H1 (cell line): ENCODE measurements at regions not wholly inside any gene's neighbourhood (a gene's known extent, or its start where the extent isn't known, plus 50 kb on each side); places are given as distances from the start of the nearest gene placed in this dataset.

Experiments
- CTCF ChIA-PET: fragments of 300-600 bp; sonication (Branson Sonifier 250); formaldehyde crosslinking; loops from one replicate; lab custom pipeline; 2021; ENCODE audit not compliant: partially characterized antibody; lab: Charles Lee
- POLR2A ChIA-PET: fragments of 300-600 bp; sonication (Branson Sonifier 250); formaldehyde crosslinking; loops from one replicate; lab custom pipeline; 2021; ENCODE audit warnings: inconsistent platforms; ENCODE audit not compliant: partially characterized antibody; lab: Charles Lee
- DNase-seq, 2 experiments: peaks; one replicate each; pipeline versions ENCODE4 v3.0.0 to v3.0.0-alpha.2; 2010 to 2022; ENCODE audit warnings: low spot score in 2 of 2, low read depth in 1 of 2, mixed read lengths in 1 of 2
- FAIRE-seq: peaks from 2 replicates; lab custom pipeline; 2011; peaks lifted over from hg19 to GRCh38; lab: Jason Lieb, UNC
- H2AFZ ChIP-seq: 2 replicates; pipeline ENCODE4 v1.8.1; 2012; ENCODE audit warnings: low read length, inconsistent platforms
- H2AK5ac ChIP-seq: 2 replicates; pipeline ENCODE4 v1.6.1; 2013; ENCODE audit warnings: low read depth, low read length
- H2BK120ac ChIP-seq: replicated peaks from 2 replicates; pipeline ENCODE3; 2013; ENCODE audit warnings: low read depth, low read length, inconsistent platforms
- H2BK12ac ChIP-seq: 2 replicates; pipeline ENCODE4 v1.6.1; 2013; ENCODE audit warnings: low read depth, low read length
- H2BK15ac ChIP-seq: 2 replicates; pipeline ENCODE4 v1.6.1; 2013; ENCODE audit warnings: low read length
- H2BK20ac ChIP-seq: 2 replicates; pipeline ENCODE4 v1.6.1; 2013; ENCODE audit warnings: low read length
- H2BK5ac ChIP-seq: 2 replicates; pipeline ENCODE4 v1.6.1; 2013; ENCODE audit warnings: low read depth, low read length
- H3K14ac ChIP-seq: 2 replicates; pipeline ENCODE4 v1.6.1; 2013; ENCODE audit warnings: inconsistent platforms; ENCODE audit not compliant: insufficient read length
- H3K18ac ChIP-seq: 2 replicates; pipeline ENCODE4 v1.6.1; 2013; ENCODE audit warnings: low read length; ENCODE audit errors: extremely low read depth
- H3K23ac ChIP-seq: 2 replicates; pipeline ENCODE4 v1.6.1; 2013; ENCODE audit warnings: inconsistent platforms; ENCODE audit not compliant: insufficient read length
- H3K23me2 ChIP-seq: 2 replicates; pipeline ENCODE4 v1.6.1; 2013; ENCODE audit warnings: low read depth, low read length
- H3K27ac ChIP-seq: 2 replicates; pipeline ENCODE4 v1.6.1; 2011; ENCODE audit warnings: low read depth, low read length, inconsistent platforms
- H3K27me3 ChIP-seq, 4 experiments: replicated peaks in 1 of 4; 1 replicate in 1 of 4; 2 replicates in 3 of 4; pipeline versions ENCODE4 v1.6.1 to v1.8.1; 2011 to 2013; ENCODE audit warnings: low read length in 3 of 4, mild to moderate bottlenecking in 3 of 4, inconsistent platforms in 2 of 4, mixed read lengths in 2 of 4, moderate library complexity in 1 of 4; ENCODE audit not compliant: control insufficient read depth in 3 of 4, insufficient read depth in 3 of 4; ENCODE audit errors: extremely low read depth in 1 of 4
- H3K36me3 ChIP-seq, 4 experiments: 2 replicates each; pipeline versions ENCODE4 v1.6.1 to v1.8.1; 2011 to 2013; ENCODE audit warnings: mild to moderate bottlenecking in 4 of 4, low read length in 3 of 4, moderate library complexity in 2 of 4, control low read depth in 1 of 4, inconsistent platforms in 1 of 4; ENCODE audit not compliant: insufficient read depth in 4 of 4, control insufficient read depth in 2 of 4
- H3K4ac ChIP-seq: replicated peaks from 2 replicates; pipeline ENCODE3; 2013; ENCODE audit warnings: low read length, low read depth, mixed read lengths, inconsistent platforms; ENCODE audit not compliant: insufficient read length
- H3K4me1 ChIP-seq, 4 experiments: replicated peaks in 1 of 4; 1 replicate in 1 of 4; 2 replicates in 3 of 4; pipeline versions ENCODE4 v1.6.1 to v1.8.1; 2011 to 2013; ENCODE audit warnings: low read length in 3 of 4, inconsistent platforms in 2 of 4, mixed read lengths in 1 of 4; ENCODE audit not compliant: insufficient read depth in 4 of 4, control insufficient read depth in 3 of 4
- H3K4me2 ChIP-seq, 2 experiments: 2 replicates each; pipeline versions ENCODE4 v1.6.1 to v1.8.1; 2011 to 2013; ENCODE audit warnings: low read depth in 2 of 2, low read length in 2 of 2, control low read depth in 1 of 2, inconsistent platforms in 1 of 2, mild to moderate bottlenecking in 1 of 2; ENCODE audit not compliant: insufficient read depth in 1 of 2
- H3K4me3 ChIP-seq, 4 experiments: fragments of 200-600, 300-600 bp in 1 of 4; sonication (generic), shearing (Covaris generic), sonication (Bioruptor Twin) in 1 of 4; 2 replicates each; pipeline versions ENCODE4 v1.5.1 to v1.8.1; 2011 to 2016; ENCODE audit warnings: low read length in 4 of 4, low read depth in 3 of 4, control low read depth in 2 of 4, inconsistent platforms in 2 of 4, mild to moderate bottlenecking in 2 of 4, mixed read lengths in 1 of 4, moderate library complexity in 1 of 4; ENCODE audit not compliant: insufficient read depth in 2 of 4; ENCODE audit errors: extremely low read depth in 1 of 4
- H3K56ac ChIP-seq: replicated peaks from 2 replicates; pipeline ENCODE3; 2013; ENCODE audit warnings: low read depth, mild to moderate bottlenecking, mixed read lengths, low read length, inconsistent platforms; ENCODE audit not compliant: insufficient read length
- H3K79me1 ChIP-seq: 2 replicates; pipeline ENCODE4 v1.6.1; 2013; ENCODE audit warnings: low read depth, low read length, control low read depth
- H3K79me2 ChIP-seq, 2 experiments: 2 replicates each; pipeline versions ENCODE4 v1.6.1 to v1.8.1; 2012 to 2013; ENCODE audit warnings: low read length in 2 of 2, mild to moderate bottlenecking in 2 of 2, inconsistent platforms in 1 of 2; ENCODE audit not compliant: insufficient read depth in 2 of 2, control insufficient read depth in 1 of 2
- H3K9ac ChIP-seq, 4 experiments: replicated peaks in 1 of 4; 1 replicate in 1 of 4; 2 replicates in 3 of 4; pipeline versions ENCODE4 v1.6.1 to v1.8.1; 2011 to 2013; ENCODE audit warnings: low read depth in 3 of 4, low read length in 3 of 4, control low read depth in 2 of 4, mild to moderate bottlenecking in 2 of 4, moderate library complexity in 2 of 4, inconsistent platforms in 1 of 4; ENCODE audit errors: extremely low read depth in 1 of 4
- H3K9me3 ChIP-seq, 2 experiments: 2 replicates each; pipeline versions ENCODE4 v1.6.1 to v1.8.1; 2012 to 2013; ENCODE audit warnings: mild to moderate bottlenecking in 2 of 2, moderate library complexity in 2 of 2, control low read depth in 1 of 2, inconsistent platforms in 1 of 2, low read depth in 1 of 2, low read length in 1 of 2, mixed read lengths in 1 of 2; ENCODE audit not compliant: insufficient read depth in 2 of 2
- H4K20me1 ChIP-seq, 2 experiments: replicated peaks in 1 of 2; 2 replicates each; pipeline versions ENCODE3 to v1.8.1; 2011 to 2013; ENCODE audit warnings: inconsistent platforms in 2 of 2, low read length in 2 of 2, mild to moderate bottlenecking in 1 of 2; ENCODE audit not compliant: insufficient read depth in 2 of 2, control insufficient read depth in 1 of 2
- H4K5ac ChIP-seq: 2 replicates; pipeline ENCODE4 v1.6.1; 2013; ENCODE audit warnings: low read length, low read depth, mixed read lengths, inconsistent platforms; ENCODE audit not compliant: insufficient read length
- H4K8ac ChIP-seq: 2 replicates; pipeline ENCODE4 v1.8.0; 2013; ENCODE audit warnings: mild to moderate bottlenecking, moderate library complexity, low read length, inconsistent platforms; ENCODE audit not compliant: insufficient read depth; ENCODE audit errors: extremely low read depth
- H4K91ac ChIP-seq: replicated peaks from 2 replicates; pipeline ENCODE3; 2013; ENCODE audit warnings: low read length, mixed read lengths, inconsistent platforms; ENCODE audit not compliant: insufficient read length
- CHD1 ChIP-seq: IDR thresholded peaks from 2 replicates; pipeline ENCODE4 v1.6.1; 2012; ENCODE audit warnings: low read depth, low read length, improper control_type of control experiment
- whole genome bisulfite sequencing, 2 experiments: shearing (Covaris generic) in 1 of 2; methylation state at CpG; one replicate each; pipeline versions ENCODE4 v1.1.6 to v1.1.7; 2013 to 2015; ENCODE audit warnings: low lambda C conversion rate in 2 of 2, mixed read lengths in 2 of 2, inconsistent platforms in 1 of 2, low coverage in 1 of 2, missing lambda C conversion rate in 1 of 2; ENCODE audit not compliant: insufficient replicate concordance in 2 of 2, insufficient coverage in 1 of 2, insufficient read length in 1 of 2; ENCODE audit errors: extremely low coverage in 1 of 2, missing lambda C conversion rate in 1 of 2; 5-methylcytosine and 5-hydroxymethylcytosine counted together

GRCh38 chr4:19455850-19456602 is 795.7 kb upstream of the SLIT2 start:
- Histone ChIP-seq H3K4me3 (no peak overlapping the region), H4K20me1 (no peaks in the 10 kb centered on the region), H3K9ac (no peak overlapping the region), H2BK12ac (no peak overlapping the region), H2BK5ac (no peak overlapping the region), H3K4me1 (no peaks in the 10 kb centered on the region), H3K23ac (no peak overlapping the region), H2BK15ac (no peak overlapping the region), H3K23me2 (no peaks in the 10 kb centered on the region), H3K56ac (no peak overlapping the region), H2BK20ac (no peak overlapping the region), H4K91ac (no peak overlapping the region), H4K8ac (no peak overlapping the region), H3K79me2 (no peaks in the 10 kb centered on the region), H3K79me1 (no peaks in the 10 kb centered on the region), H4K5ac (no peak overlapping the region), H3K18ac (no peak overlapping the region), H3K27me3 (no peaks in the 10 kb centered on the region), H3K27ac (no peak overlapping the region), H2BK120ac (no peak overlapping the region), H3K36me3 (no peaks in the 10 kb centered on the region), H3K14ac (no peak overlapping the region), H3K4ac (no peak overlapping the region), H2AFZ (no peak overlapping the region; the same call in 1 of the 2 replicates), H2AK5ac (no peak overlapping the region), H3K4me2 (no peak overlapping the region), H3K9me3 (no peaks in the 10 kb centered on the region)
- WGBS, 2 experiments = 97% methylated on average over 21 of the region's 21 CpGs; no CpG with 5 or more reads in 1 of the 2 experiments
- TF ChIP-seq CHD1 = no peak
- ChIA-PET CTCF (no interaction called here), POLR2A (no interaction called here)
- FAIRE-seq = no peak
- no peak for DNase-seq
